Liver (tissue), 2 donors: ENCODE measurements at regions not wholly inside any gene's neighbourhood (a gene's known extent, or its start where the extent isn't known, plus 50 kb on each side); places are given as distances from the start of the nearest gene placed in this dataset.

Source experiments
- CTCF ChIP-seq: fragments of 150-350 bp; IDR thresholded peaks from 2 replicates; pipeline ENCODE4 v1.5.1; 2017; ENCODE audit warnings: improper control_type of control experiment, low read depth, low read length; ENCODE audit not compliant: missing input control
- REST ChIP-seq: IDR thresholded peaks from 2 replicates; pipeline ENCODE4 v1.6.1; 2016; ENCODE audit warnings: antibody characterized with exemption, mild to moderate bottlenecking
- donor health status: healthy.

GRCh38 chr10:44650691-44651661 is 260.2 kb upstream of the TMEM72 start:
- no peak for TF ChIP-seq REST
- no peak for TF ChIP-seq CTCF
